HG03354 (cell line): ENCODE measurements at regions not wholly inside any gene's neighbourhood (a gene's known extent, or its start where the extent isn't known, plus 50 kb on each side); places are given as distances from the start of the nearest gene placed in this dataset.
"Not testable (repeated sequence)": the region's sequence is repeated elsewhere in the genome, so short reads cannot be mapped to it uniquely, and the experiment has no call there.

Source experiments
- ATAC-seq: cut with Tn5 transposase; IDR thresholded peaks from one replicate; pipeline ENCODE4 v1.9.1; 2021; ENCODE audit warnings: mild to moderate bottlenecking; ENCODE audit not compliant: unreplicated experiment, poor library complexity, severe bottlenecking

GRCh38 chr3:125907279-125907678 is 61.7 kb upstream of the ROPN1B start:
- not testable (repeated sequence) for ATAC-seq

- ATAC-seq, result not testable (repeated sequence)
Observed at GRCh38 chr3:125910851-125911250, 58.1 kb upstream of the ROPN1B start.

- not testable (repeated sequence) for ATAC-seq
Observed at GRCh38 chr3:125914608-125915436, 54.2 kb upstream of the ROPN1B start.

- ATAC-seq, result not testable (repeated sequence)
Observed at GRCh38 chr3:125915437-125915787, 53.6 kb upstream of the ROPN1B start.

GRCh38 chr3:125915792-125916375 is 53.1 kb upstream of the ROPN1B start:
- ATAC-seq, result peak; percentile 90

GRCh38 chr3:125916376-125916978 is 52.5 kb upstream of the ROPN1B start:
- ATAC-seq, result peak; percentile 77

GRCh38 chr3:125917020-125917549 is 51.9 kb upstream of the ROPN1B start:
- not testable (repeated sequence) for ATAC-seq

- not testable (repeated sequence) for ATAC-seq
Observed at GRCh38 chr3:125918024-125918423, 51.0 kb upstream of the ROPN1B start.

GRCh38 chr3:125918451-125918850 is 50.5 kb upstream of the ROPN1B start:
- ATAC-seq, result not testable (repeated sequence)

GRCh38 chr3:125918866-125919265 is 50.1 kb upstream of the ROPN1B start:
- not testable (repeated sequence) for ATAC-seq
